H1 (cell line): ENCODE measurements at regions not wholly inside any gene's neighbourhood (a gene's known extent, or its start where the extent isn't known, plus 50 kb on each side); places are given as distances from the start of the nearest gene placed in this dataset.

Experiments used
- CBX5 ChIP-seq: fragments of 300-800, 300-1000 bp; sonication (generic); IDR thresholded peaks from 2 replicates; pipeline ENCODE4 v1.7.1; 2016; ENCODE audit warnings: antibody characterized with exemption, low read length, low read depth
- CEBPB ChIP-seq: IDR thresholded peaks from 2 replicates; pipeline ENCODE4 v1.6.1; 2012; ENCODE audit warnings: low read depth, low read length
- KDM4A ChIP-seq: IDR thresholded peaks from one replicate; pipeline ENCODE4 v1.7.1; 2012; ENCODE audit warnings: low read depth, mild to moderate bottlenecking, moderate library complexity, low read length, inconsistent platforms; ENCODE audit not compliant: severe bottlenecking
- MAFK ChIP-seq: IDR thresholded peaks from 2 replicates; pipeline ENCODE4 v1.6.1; 2012; ENCODE audit warnings: low read depth, mild to moderate bottlenecking, improper control_type of control experiment, low read length
- RAD21 ChIP-seq, 2 experiments: IDR thresholded peaks in 1 of 2; conservative IDR thresholded peaks in 1 of 2; 2 replicates each; pipeline ENCODE4 v1.6.1; 2011; ENCODE audit warnings: low read depth in 2 of 2, low read length in 2 of 2, improper control_type of control experiment in 1 of 2, inconsistent platforms in 1 of 2, mild to moderate bottlenecking in 1 of 2, moderate library complexity in 1 of 2

DNA sequence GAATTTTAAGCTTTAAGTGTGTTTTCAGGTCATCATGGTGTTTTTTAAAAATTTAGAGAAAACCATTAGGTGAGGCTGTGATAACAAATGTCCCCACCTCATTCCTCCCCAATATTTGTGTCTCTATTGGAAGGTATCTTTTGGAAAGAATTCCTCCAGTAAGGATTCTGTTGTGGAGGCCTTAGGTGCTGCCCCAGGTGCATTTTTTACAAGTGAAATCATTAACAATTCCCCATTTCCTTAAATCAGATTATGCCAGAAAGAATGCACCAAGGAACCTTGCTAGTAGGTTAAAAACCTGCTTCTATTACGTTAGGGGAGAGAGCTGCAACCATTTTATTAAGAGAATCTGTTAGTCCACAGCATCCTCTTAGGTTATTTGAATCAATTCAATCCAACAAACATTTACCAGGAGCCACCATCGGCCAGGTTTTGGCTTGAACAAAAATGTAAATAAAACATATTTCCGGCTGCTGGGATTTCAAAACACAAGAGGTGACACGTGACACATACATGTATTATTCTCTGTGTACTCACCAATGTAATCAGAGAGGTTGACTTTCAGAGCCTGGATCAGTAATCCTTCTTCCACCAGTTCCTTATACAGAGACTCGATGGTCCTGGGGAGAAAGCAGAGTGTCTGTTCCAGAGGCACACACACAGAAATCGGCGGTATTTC is 112.5 kb upstream of the ASB18 start (continued):
- TF ChIP-seq RAD21 (IDR thresholded peaks at IDR 0.05 in 1 of 2, conservative IDR thresholded peaks at IDR 0.05 in 1 of 2; ENCODE audit: low read depth in 2 of 2, low read length in 2 of 2), result no peak
- no peak for TF ChIP-seq CBX5
- no peak for TF ChIP-seq CEBPB
- no peak for TF ChIP-seq KDM4A
- no peak for TF ChIP-seq MAFK
